Activated T-cell treated with anti-CD3 and anti-CD28 coated beads for 4 hours (primary cell): ENCODE measurements at regions not wholly inside any gene's neighbourhood (a gene's known extent, or its start where the extent isn't known, plus 50 kb on each side); places are given as distances from the start of the nearest gene placed in this dataset.

Source experiments
- DNase-seq: peaks from one replicate; pipeline ENCODE4 v3.0.0-alpha.2; 2020

DNA sequence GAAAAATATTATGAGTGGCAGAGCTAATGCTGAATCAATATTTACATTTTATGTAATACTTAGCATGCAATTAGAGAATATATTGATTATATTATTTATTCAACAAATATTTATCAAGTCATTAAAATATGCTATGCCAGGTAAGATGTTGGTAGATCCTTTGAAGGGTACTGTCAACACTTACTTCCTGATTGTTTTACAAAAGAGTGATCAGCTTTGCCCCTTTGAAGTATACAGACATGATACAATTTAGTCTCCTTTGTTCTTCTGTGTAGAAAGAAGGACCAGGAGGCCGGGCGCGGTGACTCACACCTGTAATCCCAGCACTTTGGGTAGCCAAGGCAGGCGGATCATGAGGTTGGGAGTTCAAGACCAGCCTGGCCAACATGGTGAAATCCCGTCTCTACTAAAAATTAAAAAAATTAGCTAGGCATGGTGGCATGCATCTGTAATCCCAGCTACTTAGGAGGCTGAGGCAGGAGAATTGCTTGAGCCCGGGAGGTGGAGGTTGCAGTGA lies 73.9 kb upstream of the IFNG-AS1 start:
- DNase-seq: no peak

DNA sequence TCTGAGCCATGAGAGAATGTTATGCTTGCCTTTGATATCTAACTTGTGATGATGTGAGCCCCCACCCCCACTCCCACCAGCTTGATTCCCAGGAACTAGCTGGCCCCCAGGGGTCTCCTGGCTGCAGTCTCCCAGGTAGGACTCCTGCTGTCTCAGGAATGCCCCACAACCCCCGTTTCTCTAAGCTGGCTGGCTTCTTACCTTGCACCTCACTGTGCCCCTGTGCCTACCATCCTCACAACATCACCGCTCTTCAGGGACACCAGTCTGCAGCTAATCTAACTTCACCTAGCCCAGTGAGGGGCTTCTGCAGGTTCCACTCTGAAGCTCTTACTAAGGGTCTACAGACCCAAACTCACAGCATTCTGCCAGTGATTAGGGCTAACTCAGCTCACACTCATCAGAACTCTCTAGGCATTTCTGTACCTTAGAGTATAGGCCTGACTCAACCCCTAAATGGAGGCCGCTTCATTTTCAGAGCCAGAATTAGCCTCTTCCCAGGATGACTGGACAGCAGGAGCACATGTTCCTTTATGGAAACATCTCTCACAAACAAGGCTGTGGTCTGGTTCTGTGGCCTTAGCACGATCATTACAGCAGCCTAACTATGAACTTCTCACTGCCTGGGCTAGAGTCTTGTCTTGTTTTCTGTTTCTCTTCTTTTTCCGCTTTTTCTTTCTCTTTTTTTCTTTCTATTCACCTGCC lies 72.8 kb upstream of the IFNG-AS1 start:
- DNase-seq: no peak

DNA sequence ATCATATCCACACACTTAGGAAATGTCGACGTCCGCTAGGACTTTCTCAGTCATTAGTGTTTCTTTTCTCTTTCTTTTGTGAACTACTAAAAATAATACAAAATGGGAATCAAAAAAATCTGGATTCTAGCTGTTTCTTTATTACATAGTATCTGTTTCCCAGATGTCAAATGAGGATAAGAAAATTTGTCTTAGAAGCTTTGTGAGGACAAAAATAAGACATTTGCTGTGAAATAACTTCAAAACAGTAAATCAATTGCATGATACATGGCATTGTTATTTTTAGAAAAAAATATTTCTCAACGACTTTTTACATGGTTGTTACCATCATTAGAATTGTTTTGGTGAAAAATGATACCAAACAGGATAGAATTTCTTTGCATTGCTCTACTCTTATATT lies 71.4 kb upstream of the IFNG-AS1 start:
- DNase-seq: no peak

DNA sequence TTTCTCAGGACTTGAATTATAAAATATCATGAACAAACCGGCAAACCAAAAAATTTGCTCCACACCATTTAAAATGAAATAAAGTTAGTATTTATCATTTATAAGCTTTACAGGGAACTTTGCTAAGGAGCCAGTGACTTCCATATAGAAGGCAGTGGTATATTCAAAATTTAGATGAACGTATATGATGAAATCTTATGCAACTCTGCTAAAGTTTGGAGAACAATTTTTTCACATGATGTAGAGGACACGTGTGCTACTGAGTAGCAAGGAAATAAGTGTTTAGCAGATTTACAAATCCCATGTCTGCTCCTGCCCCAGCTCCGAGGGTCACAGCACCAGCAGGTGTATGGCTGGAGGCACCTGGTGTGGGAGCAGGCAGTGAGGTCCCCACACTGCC lies 70.8 kb upstream of the IFNG-AS1 start:
- DNase-seq: no peak

DNA sequence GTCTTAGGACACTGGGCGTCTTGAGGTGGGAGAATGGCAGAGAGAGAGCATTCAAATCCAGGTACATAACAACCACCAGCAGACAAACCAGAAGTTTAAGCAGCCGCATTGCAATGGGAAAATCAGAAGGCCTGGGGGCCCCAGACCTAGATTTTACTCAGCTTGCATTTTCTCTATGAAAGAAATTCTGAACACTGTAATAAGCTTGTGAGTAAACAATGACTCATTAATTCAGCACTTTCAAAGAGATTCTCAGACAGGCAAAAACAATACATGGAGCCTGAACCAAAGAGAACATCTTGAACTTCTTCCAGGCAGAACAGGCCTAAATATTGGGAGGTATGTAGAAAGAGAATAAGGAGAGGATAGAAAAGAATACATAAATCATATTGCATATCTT lies 69.8 kb upstream of the IFNG-AS1 start:
- DNase-seq: no peak

GRCh38 chr12:67920413-67920812 lies 68.8 kb upstream of the IFNG-AS1 start:
- DNase-seq: no peak

GRCh38 chr12:67921286-67921685 lies 68.0 kb upstream of the IFNG-AS1 start:
- DNase-seq: no peak

DNA sequence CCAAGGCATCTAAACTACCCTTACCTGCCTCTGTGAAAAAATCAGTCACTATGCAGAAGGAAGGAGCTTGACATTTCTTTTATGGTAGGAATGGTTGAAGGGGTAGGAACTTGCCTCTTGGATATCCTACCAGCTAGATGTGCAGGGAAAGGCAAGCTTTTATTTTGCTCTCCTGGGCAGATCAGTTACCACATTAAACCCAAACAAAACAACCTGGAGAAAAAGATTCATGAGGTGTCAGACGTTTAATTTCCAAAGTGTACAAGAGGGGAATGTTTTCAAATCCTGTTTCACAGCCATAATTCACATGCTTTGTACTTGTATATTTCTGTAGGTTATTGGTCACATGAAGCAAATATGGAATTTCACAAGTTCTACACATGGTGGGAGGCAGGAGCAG lies 67.0 kb upstream of the IFNG-AS1 start:
- DNase-seq: no peak

DNA sequence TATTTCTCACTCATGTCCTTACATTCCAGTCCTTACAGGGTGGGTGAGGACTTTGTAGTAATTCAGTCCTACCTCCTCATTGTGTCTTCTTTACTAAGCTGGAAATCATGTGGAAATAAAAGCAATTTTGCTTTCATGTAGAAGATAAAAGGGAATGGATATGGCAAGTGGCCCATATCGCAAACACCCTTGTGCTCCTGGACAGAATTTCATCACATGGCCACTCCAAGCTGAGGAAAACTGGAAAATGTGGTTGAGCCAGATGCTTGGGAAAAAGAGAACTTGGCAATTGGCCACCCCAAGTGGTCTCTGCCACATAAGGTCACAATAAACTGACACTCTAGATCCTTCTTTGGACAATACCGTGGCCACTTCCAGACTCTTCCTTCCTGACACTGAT lies 64.2 kb upstream of the IFNG-AS1 start:
- DNase-seq: no peak

DNA sequence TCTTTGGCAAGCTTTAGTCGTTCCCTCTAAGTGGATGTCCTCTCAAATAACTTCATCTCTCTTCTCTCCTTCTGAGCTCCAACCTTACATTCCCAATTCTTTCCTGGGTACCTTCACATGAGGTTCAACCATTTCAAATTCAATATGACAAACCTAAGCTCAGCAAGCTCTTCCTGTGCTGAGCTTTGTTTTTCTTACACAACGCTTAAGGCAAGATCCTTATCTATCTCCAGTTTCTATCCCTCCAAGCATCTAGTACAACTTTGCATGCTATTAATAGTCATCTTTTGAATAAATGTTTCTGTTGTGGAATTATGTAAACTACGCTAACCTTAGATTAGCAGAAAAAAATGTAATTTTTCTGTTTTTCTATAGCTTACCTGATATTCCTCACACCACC lies 63.7 kb upstream of the IFNG-AS1 start:
- no peak for DNase-seq

- DNase-seq: no peak
These were observed 63.2 kb upstream of the IFNG-AS1 start for GRCh38 chr12:67926063-67926462.

- DNase-seq: no peak
These were observed 61.9 kb upstream of the IFNG-AS1 start for GRCh38 chr12:67927324-67927723.

DNA sequence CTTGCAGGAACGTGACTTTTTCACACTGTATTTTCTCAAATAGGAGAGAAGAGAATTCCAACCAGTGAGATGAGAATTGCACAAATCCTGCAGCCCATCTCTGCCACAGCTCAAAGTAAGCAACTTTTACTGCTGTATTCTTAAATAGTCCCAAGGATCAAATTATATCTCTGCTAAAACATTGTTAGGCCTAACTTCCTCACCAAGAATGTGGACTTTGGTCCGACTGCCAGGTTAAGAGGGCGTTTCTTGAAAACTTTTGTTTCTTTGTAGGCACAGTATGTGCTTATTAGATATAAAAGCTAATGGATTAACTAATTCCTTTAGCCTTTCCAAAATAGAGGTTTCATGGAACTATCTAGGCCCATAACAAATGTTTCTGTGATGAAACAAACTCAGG lies 61.4 kb upstream of the IFNG-AS1 start:
- no peak for DNase-seq

GRCh38 chr12:67928621-67929383 lies 60.4 kb upstream of the IFNG-AS1 start:
- DNase-seq: no peak

GRCh38 chr12:67929384-67929772 lies 59.9 kb upstream of the IFNG-AS1 start:
- DNase-seq: no peak

- no peak for DNase-seq
These were observed 51.4 kb upstream of the IFNG-AS1 start for GRCh38 chr12:67937822-67938221.
